T-helper 17 cell (primary cell): ENCODE measurements at regions not wholly inside any gene's neighbourhood (a gene's known extent, or its start where the extent isn't known, plus 50 kb on each side); places are given as distances from the start of the nearest gene placed in this dataset.

Experiments
- ATAC-seq: fragments of 150-1000 bp; cut with Tn5 transposase; 2 replicates; pipeline ENCODE4 v1.10.0; 2021; ENCODE audit warnings: mild to moderate bottlenecking, moderate library complexity
- DNase-seq, 3 donors: peaks; one replicate each; pipeline versions ENCODE4 v3.0.0 to v3.0.0-alpha.2; 2020 to 2021
- H3K9me3 ChIP-seq: one replicate; pipeline ENCODE4 v1.7.0; 2013; ENCODE audit warnings: low read length, mild to moderate bottlenecking; ENCODE audit not compliant: control insufficient read depth, poor library complexity, severe bottlenecking
- H3K27ac Mint-ChIP-seq: one replicate; pipeline ENCODE4 v1.8.0; 2022; ENCODE audit warnings: mild to moderate bottlenecking, moderate library complexity, mixed read lengths
- H3K27me3 Mint-ChIP-seq: one replicate; pipeline ENCODE4 v1.8.0; 2022; ENCODE audit warnings: mixed read lengths
- H3K36me3 Mint-ChIP-seq: one replicate; pipeline ENCODE4 v1.8.0; 2022; ENCODE audit warnings: low read depth, mixed read lengths
- H3K4me1 Mint-ChIP-seq: one replicate; pipeline ENCODE4 v1.8.0; 2022; ENCODE audit warnings: mild to moderate bottlenecking, mixed read lengths
- H3K4me3 Mint-ChIP-seq: one replicate; pipeline ENCODE4 v1.8.0; 2022; ENCODE audit warnings: mild to moderate bottlenecking, moderate library complexity, mixed read lengths

DNA sequence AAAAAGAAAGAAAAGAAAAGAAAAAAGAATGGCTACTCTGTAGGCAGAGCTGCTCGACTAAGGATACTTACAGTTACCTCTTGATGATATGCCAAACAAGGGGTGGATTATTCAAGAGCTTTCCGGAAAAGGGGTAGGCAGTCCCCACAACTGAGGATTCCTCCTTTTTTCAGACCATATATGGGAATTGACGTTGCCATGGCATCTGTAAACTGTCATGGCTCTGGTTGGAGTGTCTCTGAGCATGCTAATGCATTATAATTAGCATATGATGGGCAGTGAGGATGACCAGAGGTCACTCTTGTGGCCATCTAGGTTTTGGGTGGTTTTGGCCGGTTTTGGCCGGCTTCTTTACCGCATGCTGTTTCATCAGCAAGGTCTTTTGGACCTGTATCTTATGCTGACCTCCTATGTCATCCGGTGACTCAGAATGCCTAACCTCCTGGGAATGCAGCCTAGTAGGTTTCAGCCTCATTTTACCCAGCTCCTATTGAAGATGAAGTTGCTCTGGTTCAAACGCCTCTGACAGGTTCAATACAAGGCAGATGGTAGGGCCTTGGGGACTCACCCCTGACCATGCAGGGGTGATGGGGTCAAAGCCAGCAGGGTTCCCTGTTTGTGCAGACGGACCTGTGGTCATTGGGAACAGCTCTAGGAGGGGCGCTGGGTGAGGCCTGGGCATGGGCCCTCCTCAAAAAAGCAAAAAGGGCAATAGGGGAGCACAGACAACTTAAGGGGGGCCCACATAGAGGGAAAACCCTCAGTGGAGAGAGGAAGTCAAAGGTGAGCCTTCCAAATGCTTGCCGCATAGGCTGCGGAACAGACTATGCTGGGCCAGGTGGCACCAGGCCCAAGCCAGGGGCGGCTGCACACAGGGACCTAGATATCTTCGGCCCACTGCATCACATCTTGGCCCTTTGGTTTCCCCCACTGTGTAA lies 251.2 kb upstream of the RAB6C start:
- Mint-ChIP-seq H3K27ac (no peak overlapping the region), H3K4me1 (no peaks in the 10 kb centered on the region), H3K4me3 (no peak overlapping the region), H3K27me3 (peaks cover 21% of the 10 kb centered on the region), H3K36me3 (no peaks in the 10 kb centered on the region)
- ATAC-seq (no peak), DNase-seq (no peak)
- H3K9me3 ChIP-seq, result no peaks in the 10 kb centered on the region

DNA sequence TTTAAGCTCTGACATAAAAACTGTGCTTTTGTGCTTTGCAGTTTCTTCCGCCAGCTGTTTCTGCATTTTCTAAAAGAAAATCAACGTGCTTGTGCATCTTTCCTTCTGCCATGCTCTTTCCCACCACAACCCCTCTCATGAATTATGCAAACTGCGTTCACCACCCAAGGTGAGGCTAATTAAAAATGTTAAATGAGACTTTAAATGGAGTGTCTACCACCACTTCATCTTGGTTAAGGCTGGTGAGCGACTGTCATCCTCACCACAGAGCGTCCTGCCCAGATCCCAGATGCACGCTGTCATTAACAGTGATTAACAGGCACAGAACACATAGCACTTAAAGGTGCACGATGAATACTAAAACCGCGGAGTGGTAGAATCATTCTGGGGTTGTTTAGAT lies 250.5 kb upstream of the RAB6C start:
- Mint-ChIP-seq H3K4me3 (no peak overlapping the region), H3K4me1 (no peaks in the 10 kb centered on the region), H3K36me3 (no peaks in the 10 kb centered on the region), H3K27ac (no peak overlapping the region), H3K27me3 (peaks cover 21% of the 10 kb centered on the region)
- ATAC-seq, result no peak
- no peaks in the 10 kb centered on the region for H3K9me3 ChIP-seq
- no peak for DNase-seq

DNA sequence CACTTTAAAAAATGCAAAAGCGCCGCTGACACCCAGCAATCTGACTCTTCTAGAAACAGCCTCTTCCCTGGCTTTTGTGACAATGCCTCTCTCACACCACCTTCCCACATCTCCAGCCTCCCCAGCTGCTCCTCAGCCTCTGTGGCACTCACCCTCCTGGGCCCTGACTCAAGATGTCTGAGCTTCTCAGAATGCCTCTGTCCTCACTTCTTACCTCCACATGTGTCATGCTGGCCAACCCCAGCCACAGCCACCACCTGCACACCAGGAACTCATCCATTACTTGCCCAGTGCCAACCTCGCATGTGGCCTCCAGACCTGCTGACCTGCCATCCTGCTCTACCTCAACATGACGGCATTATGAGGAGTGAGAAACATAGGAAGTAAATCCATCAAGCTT lies 249.8 kb upstream of the RAB6C start:
- Mint-ChIP-seq H3K4me1 (no peaks in the 10 kb centered on the region), H3K4me3 (no peak overlapping the region), H3K27ac (no peak overlapping the region), H3K36me3 (no peaks in the 10 kb centered on the region), H3K27me3 (peaks cover 21% of the 10 kb centered on the region)
- no peak for ATAC-seq
- H3K9me3 ChIP-seq, result no peaks in the 10 kb centered on the region
- DNase-seq, result no peak

DNA sequence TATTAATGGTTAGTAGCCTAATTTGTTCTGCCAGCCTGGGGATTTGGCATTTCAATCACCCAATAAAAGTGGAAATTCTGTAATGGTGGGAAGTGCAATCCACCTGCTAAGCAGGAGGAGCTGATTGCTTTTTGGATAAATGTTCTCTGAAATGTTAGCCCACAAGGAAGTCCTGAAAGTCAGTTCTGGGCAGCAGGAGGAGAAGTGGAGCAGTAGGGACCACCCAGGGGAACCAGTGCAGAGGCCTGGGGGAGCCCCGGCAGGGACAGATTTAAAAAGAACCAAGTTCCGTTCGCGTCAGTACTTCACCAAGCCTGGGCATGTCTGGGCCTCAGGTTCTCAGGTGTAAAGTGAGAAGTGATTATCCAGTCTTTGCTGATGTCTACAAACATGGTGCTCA lies 248.5 kb upstream of the RAB6C start:
- H3K27me3 Mint-ChIP-seq, result peaks cover 21% of the 10 kb centered on the region
- no peak for ATAC-seq
- no peak overlapping the region for H3K4me3 Mint-ChIP-seq
- no peak for DNase-seq
- H3K4me1 Mint-ChIP-seq, result no peaks in the 10 kb centered on the region
- no peak overlapping the region for H3K27ac Mint-ChIP-seq
- H3K9me3 ChIP-seq, result no peaks in the 10 kb centered on the region
- H3K36me3 Mint-ChIP-seq, result no peaks in the 10 kb centered on the region

DNA sequence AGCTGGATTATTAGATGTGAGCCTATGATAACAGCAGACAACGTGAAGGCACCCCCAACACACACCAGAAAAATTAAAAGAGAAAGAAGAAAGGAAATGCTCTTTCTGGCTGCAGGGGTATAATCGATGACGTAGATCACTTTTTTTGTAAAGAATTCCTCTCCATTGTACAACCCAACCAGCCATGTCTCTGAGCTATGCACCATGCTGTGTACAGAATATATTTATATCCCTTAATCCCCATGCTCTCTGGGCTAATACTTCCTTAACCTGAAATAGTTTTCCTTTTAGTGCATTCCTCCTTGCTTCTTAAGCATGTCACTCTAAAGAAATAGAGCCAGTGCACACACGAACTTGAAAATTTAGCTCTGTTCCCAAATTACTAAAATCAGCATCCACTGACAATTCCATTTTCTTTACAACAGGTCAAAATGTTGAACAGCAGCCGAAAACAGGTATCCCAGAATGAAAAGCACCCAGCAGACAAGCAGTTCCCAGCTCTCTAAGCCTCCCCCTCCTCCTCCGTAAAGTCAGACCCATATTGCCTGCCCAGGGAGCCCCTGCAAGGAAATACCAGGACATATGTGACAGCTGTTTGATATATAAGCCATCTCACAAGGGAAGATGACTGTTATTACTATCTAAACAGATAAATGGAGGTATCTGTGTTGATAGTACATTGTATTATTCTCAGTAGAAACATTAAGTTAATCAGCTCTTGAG lies 247.4 kb upstream of the RAB6C start:
- no peak overlapping the region for H3K27ac Mint-ChIP-seq
- ATAC-seq (no peak), DNase-seq (no peak)
- H3K36me3 Mint-ChIP-seq, result no peaks in the 10 kb centered on the region
- no peak overlapping the region for H3K4me3 Mint-ChIP-seq
- H3K27me3 Mint-ChIP-seq, result peaks cover 20% of the 10 kb centered on the region
- H3K4me1 Mint-ChIP-seq, result no peaks in the 10 kb centered on the region
- no peaks in the 10 kb centered on the region for H3K9me3 ChIP-seq

DNA sequence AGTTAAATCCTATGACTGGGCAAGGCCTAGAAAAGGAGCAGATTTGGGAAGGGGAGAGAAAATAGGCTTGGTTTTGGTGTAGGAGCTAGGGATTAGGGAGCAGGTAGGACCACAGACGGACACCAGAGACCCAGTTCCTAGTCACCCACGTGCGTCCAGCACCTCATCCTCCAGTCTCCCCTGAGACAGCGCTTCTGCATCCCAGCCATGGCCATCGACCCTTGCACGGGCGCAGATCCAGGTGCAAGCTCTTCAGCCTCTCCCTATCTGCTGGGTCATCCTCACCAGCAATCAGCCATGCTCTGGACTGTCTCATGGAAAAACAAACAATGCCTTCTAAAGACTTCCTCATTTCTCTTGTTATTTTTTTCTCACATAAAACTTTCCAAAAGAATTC lies 246.8 kb upstream of the RAB6C start:
- no peak overlapping the region for H3K27ac Mint-ChIP-seq
- ATAC-seq (no peak), DNase-seq (no peak)
- H3K9me3 ChIP-seq, result no peaks in the 10 kb centered on the region
- no peak overlapping the region for H3K4me3 Mint-ChIP-seq
- H3K27me3 Mint-ChIP-seq, result peaks cover 15% of the 10 kb centered on the region
- no peaks in the 10 kb centered on the region for H3K36me3 Mint-ChIP-seq
- H3K4me1 Mint-ChIP-seq, result no peaks in the 10 kb centered on the region

DNA sequence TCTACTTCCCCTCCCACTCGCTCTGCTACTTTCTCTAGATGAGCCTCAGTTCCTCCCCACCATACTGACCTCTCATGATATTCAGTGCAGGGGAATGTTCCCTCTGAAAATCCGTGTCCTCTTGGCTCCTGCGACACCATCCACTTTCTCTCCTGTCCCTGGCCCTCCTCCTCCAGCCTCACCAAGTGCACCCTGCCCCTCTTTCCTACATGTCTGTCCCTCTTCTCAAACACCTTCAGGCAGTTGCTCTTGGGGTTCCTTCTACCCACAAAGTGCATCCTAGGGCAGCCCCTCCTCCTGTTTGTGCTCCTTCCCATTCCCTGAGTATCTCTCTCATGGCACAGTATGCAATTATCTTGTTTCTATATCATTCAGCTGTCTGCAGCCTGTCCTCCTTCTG lies 246.4 kb upstream of the RAB6C start:
- no peaks in the 10 kb centered on the region for H3K36me3 Mint-ChIP-seq
- no peaks in the 10 kb centered on the region for H3K9me3 ChIP-seq
- H3K27me3 Mint-ChIP-seq, result peaks cover 12% of the 10 kb centered on the region
- DNase-seq (no peak), ATAC-seq (no peak)
- no peak overlapping the region for H3K4me3 Mint-ChIP-seq
- no peaks in the 10 kb centered on the region for H3K4me1 Mint-ChIP-seq
- no peak overlapping the region for H3K27ac Mint-ChIP-seq

DNA sequence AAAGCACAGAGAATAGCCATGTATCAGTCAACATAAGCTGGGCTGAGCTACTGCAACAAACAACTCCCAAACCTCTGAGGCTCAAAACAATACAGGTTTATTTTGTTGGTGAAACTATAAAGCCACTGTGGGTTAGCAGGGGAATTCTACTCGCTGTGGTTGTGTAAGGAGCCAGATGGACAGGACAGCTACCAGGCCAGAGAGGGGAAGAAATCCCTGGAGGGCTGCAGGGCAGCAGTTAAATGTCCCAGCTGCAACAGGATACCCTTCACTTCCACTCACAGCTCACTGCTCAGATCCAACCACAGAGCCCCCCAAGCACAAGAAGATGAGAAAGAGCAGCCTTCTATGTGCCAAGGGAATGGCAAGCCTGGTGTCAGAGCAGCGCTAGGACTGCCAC lies 245.9 kb upstream of the RAB6C start:
- no peak for DNase-seq
- no peak for ATAC-seq
- Mint-ChIP-seq H3K36me3 (no peaks in the 10 kb centered on the region), H3K27me3 (peaks cover 8% of the 10 kb centered on the region), H3K4me3 (no peak overlapping the region), H3K4me1 (no peaks in the 10 kb centered on the region), H3K27ac (no peak overlapping the region)
- H3K9me3 ChIP-seq, result no peaks in the 10 kb centered on the region

DNA sequence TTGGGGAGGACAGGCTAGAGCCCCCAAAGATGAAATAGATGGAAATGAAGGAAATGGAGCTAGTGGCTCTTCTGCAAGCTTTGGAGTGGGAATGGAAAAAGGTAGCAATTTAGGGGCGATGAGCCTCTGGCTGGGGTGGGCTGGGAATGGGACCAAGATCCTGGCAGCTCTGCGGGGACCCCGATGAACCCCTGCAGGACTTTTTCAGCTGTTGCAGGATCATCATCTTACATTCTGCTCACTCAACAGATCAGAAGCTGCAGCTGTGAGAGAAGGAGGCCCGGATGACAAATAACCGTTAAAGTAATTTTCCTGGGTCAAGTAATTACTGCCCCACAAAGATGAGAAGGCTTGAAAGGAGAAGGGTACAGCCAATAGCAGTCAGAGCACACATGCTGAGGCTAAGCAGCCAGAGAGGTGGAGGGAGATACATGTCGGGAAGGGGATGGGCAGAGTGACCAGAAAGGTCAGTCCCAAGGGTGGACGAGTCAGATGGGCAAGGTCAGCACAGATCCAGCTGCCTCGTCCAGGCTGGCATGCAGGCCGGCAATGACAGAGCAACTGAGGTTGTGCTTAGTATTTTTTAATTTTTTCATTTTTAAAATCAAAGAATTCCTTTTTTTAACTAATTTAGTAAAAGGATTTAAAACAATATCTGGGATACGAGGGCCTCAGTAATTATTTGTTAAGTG lies 245.0 kb upstream of the RAB6C start:
- no peak for ATAC-seq
- no peaks in the 10 kb centered on the region for H3K9me3 ChIP-seq

DNA sequence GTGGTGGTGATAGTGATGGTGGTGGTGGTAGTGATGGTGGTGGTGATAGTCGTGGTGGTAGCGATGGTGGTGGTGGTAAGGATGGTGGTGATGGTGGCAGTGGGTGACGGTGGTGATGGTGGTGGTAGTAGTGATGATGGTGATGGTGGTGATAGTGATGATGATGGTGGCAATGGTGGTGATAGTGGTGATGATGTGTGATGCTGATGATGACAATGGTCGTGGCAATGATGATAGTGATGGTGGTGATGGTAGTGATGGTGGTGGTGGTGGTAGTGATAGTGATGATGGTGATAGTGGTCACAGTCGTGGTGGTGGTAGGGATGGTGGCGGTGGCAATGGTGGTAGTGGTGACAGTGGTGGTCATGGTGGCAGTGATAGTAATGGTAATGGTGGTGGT lies 243.9 kb upstream of the RAB6C start:
- Mint-ChIP-seq H3K27me3 (peaks cover 5% of the 10 kb centered on the region), H3K4me1 (no peaks in the 10 kb centered on the region), H3K4me3 (no peak overlapping the region), H3K27ac (no peak overlapping the region), H3K36me3 (no peaks in the 10 kb centered on the region)
- ATAC-seq (no peak), DNase-seq (no peak)
- H3K9me3 ChIP-seq, result no peaks in the 10 kb centered on the region

More for the DNA sequence above, 245.0 kb upstream of the RAB6C start:
- no peaks in the 10 kb centered on the region for H3K36me3 Mint-ChIP-seq
- no peak for DNase-seq
- H3K27me3 Mint-ChIP-seq, result peaks cover 5% of the 10 kb centered on the region
- H3K4me3 Mint-ChIP-seq, result no peak overlapping the region
- no peak overlapping the region for H3K27ac Mint-ChIP-seq
- no peaks in the 10 kb centered on the region for H3K4me1 Mint-ChIP-seq

DNA sequence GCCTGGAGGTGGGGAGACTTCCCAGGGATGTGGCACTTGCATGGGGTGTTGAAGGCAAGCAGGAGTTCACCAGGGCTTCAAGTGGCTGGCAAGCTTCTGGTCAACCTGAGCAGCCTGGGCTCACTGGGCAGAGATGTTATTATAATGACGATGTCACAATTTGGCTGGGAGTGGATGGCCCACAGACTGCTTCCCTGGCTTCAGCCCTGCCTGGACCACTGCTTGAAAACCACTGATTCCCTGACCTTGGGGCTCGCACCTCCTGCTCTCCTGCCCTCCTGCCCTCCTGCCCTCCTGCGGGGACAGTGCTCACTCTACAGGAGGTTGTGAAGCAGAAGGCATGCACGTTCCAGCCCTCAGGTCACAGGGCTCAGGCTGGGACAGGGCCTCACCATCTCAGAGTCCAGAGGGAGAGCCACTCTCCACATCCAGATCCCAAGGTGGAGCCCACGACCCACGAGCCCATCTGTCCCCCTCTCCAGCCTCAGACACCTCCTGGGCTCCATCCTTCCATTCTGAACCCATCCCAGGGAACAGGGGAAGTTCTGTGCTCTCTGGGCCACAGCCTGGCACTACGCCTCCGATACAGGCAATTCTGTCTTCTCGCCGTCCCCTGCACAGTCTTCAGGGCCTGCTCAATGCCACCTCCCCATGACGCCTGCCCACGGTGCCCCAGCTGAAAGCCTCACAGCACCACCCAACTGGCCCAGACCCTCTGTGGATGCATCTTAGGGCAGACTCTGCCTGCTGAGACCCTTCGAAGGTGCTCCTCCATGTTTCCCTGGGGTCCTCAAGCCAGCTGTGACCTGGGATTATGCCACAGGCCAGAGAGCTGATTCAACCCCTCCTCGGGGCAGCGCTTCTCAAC lies 241.6 kb upstream of the RAB6C start:
- Mint-ChIP-seq H3K4me3 (no peak overlapping the region), H3K36me3 (no peaks in the 10 kb centered on the region), H3K4me1 (no peaks in the 10 kb centered on the region), H3K27me3 (peaks cover 5% of the 10 kb centered on the region), H3K27ac (no peak overlapping the region)
- no peaks in the 10 kb centered on the region for H3K9me3 ChIP-seq
- DNase-seq (no peak), ATAC-seq (no peak)

DNA sequence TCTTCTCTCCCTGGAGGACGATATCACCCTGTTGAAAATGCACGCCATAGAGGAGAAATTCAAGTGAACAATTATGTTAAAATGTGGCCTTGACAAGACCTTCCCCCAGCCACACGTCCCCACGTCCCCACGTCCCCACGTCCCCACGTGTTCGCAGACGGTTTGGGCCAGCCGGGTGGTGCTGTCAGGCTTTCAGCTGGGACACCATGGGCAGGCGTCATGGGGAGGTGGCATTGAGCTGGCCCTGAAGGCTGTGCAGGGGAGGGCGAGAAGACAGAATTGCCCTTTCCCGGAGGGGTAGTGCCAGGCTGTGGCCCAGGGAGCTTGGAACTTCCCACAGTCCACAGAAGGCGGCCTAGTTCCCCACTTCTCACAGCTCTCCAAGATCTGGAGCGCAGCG lies 240.7 kb upstream of the RAB6C start:
- Mint-ChIP-seq H3K4me3 (no peak overlapping the region), H3K36me3 (no peaks in the 10 kb centered on the region), H3K4me1 (no peaks in the 10 kb centered on the region), H3K27ac (no peak overlapping the region), H3K27me3 (peaks cover 9% of the 10 kb centered on the region)
- no peaks in the 10 kb centered on the region for H3K9me3 ChIP-seq
- ATAC-seq (no peak), DNase-seq (no peak)

DNA sequence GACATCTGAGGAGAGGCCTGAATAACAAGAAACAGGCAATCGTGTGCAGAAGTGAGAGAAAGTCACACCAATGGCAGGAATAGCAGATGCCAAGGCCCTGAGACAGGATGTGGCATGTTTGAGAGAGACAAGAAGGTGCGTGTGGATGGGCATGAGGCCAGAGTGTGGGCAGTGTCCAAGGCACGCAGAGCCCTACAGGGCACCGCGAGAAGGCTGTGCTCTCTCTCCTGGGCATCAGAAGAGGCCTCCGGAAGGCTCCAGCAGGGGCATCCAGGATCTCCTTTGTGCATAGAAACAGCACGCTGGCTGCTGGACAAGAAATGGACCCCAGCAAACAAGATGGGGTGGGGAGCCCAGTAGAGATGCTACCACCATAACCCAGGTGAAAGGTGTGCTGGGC lies 239.0 kb upstream of the RAB6C start:
- no peak for DNase-seq
- ATAC-seq, result no peak
- H3K4me3 Mint-ChIP-seq, result no peak overlapping the region
- no peak overlapping the region for H3K27ac Mint-ChIP-seq
- H3K36me3 Mint-ChIP-seq, result no peaks in the 10 kb centered on the region
- H3K27me3 Mint-ChIP-seq, result peaks cover 11% of the 10 kb centered on the region
- H3K9me3 ChIP-seq, result no peaks in the 10 kb centered on the region
- H3K4me1 Mint-ChIP-seq, result no peaks in the 10 kb centered on the region
